Parathyroid adenoma (tissue), 2 donors: ENCODE measurements at regions not wholly inside any gene's neighbourhood (a gene's known extent, or its start where the extent isn't known, plus 50 kb on each side); places are given as distances from the start of the nearest gene placed in this dataset.

Experiments used
- H2AFZ ChIP-seq: fragments of 300-600 bp; sonication (generic); one replicate; pipeline ENCODE4 v1.7.0; 2017; ENCODE audit warnings: antibody characterized with exemption, mild to moderate bottlenecking
- H3K27ac ChIP-seq: fragments of 300-600 bp; sonication (generic); one replicate; pipeline ENCODE4 v1.7.0; 2017
- H3K27me3 ChIP-seq: fragments of 300-600 bp; sonication (generic); one replicate; pipeline ENCODE4 v1.7.0; 2017; ENCODE audit warnings: low read length; ENCODE audit not compliant: control insufficient read depth, insufficient read depth
- H3K36me3 ChIP-seq: fragments of 300-600 bp; sonication (generic); one replicate; pipeline ENCODE4 v1.7.0; 2017; ENCODE audit warnings: low read length; ENCODE audit not compliant: control insufficient read depth, insufficient read depth
- H3K4me1 ChIP-seq: fragments of 300-600 bp; sonication (generic); one replicate; pipeline ENCODE4 v1.7.0; 2017; ENCODE audit warnings: control low read depth
- H3K4me2 ChIP-seq: fragments of 300-600 bp; sonication (generic); one replicate; pipeline ENCODE4 v1.7.0; 2017; ENCODE audit warnings: low read length
- H3K4me3 ChIP-seq: fragments of 300-600 bp; sonication (generic); one replicate; pipeline ENCODE4 v1.7.0; 2017; ENCODE audit warnings: low read depth, low read length
- H3K79me2 ChIP-seq: fragments of 300-600 bp; sonication (generic); one replicate; pipeline ENCODE4 v1.7.0; 2017; ENCODE audit warnings: control low read depth
- H3K9ac ChIP-seq: fragments of 300-600 bp; sonication (generic); one replicate; pipeline ENCODE4 v1.7.0; 2017; ENCODE audit warnings: mild to moderate bottlenecking
- H3K9me3 ChIP-seq: fragments of 300-600 bp; sonication (generic); one replicate; pipeline ENCODE4 v1.7.0; 2017; ENCODE audit warnings: low read length; ENCODE audit not compliant: control insufficient read depth
- TF ChIP-seq, protein P1 (sequence below): fragments of 300-600 bp; sonication (generic); IDR thresholded peaks from one replicate; pipeline ENCODE4 v1.7.0; 2017; ENCODE audit warnings: antibody characterized with exemption, mild to moderate bottlenecking
- donor health status: primary hyperparathyroidism.

DNA sequence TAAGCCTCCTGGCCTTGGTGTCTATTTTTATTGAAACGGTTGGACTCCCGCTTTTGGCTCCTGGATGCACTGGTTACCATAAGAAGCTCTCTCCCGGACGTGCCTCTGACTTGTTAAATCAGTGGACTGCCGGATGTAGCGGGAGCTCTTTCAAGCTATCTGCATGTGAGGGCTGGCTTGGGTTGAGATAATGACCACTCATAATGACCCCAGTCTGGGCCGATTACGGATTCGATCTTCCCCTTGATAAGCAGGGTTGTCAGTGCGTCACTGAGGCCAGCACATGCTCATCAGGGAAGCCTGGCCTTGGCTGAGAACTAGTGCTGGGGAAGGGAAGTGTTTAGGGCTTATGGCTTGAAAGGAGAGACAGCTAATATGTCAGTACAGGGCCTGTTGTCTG, 528.1 kb downstream of the CDH26 start:
- no peaks in the 10 kb centered on the region for H3K9me3 ChIP-seq
- H3K36me3 ChIP-seq, result no peaks in the 10 kb centered on the region
- no peaks in the 10 kb centered on the region for H3K79me2 ChIP-seq
- H3K4me3 ChIP-seq, result no peak overlapping the region
- no peaks in the 10 kb centered on the region for H3K27me3 ChIP-seq
- H3K4me2 ChIP-seq, result no peak overlapping the region
- TF ChIP-seq, protein P1, sequence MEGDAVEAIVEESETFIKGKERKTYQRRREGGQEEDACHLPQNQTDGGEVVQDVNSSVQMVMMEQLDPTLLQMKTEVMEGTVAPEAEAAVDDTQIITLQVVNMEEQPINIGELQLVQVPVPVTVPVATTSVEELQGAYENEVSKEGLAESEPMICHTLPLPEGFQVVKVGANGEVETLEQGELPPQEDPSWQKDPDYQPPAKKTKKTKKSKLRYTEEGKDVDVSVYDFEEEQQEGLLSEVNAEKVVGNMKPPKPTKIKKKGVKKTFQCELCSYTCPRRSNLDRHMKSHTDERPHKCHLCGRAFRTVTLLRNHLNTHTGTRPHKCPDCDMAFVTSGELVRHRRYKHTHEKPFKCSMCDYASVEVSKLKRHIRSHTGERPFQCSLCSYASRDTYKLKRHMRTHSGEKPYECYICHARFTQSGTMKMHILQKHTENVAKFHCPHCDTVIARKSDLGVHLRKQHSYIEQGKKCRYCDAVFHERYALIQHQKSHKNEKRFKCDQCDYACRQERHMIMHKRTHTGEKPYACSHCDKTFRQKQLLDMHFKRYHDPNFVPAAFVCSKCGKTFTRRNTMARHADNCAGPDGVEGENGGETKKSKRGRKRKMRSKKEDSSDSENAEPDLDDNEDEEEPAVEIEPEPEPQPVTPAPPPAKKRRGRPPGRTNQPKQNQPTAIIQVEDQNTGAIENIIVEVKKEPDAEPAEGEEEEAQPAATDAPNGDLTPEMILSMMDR, result no peak
- no peak overlapping the region for H3K9ac ChIP-seq
- H3K27ac ChIP-seq, result no peak overlapping the region
- H2AFZ ChIP-seq, result no peak overlapping the region
- H3K4me1 ChIP-seq, result no peaks in the 10 kb centered on the region

DNA sequence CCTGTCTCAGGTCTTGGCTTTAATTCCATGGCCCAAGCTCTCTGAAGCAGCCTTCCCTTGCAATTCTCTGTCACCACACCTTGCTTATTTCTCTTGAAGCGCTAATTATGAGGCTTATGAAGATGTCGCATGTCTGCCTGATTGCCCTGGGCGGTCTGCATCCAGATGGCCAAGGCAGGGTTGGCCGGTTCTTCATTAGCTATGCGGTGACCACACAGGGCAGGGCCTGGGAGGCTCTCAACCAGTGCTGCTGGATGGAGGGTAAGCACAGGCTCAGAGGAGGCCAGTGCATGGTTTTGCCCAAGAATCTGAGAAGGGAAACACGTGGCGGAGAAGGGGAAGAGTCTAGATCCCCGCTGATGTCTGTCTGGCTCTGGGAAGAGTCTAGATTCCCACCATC, 528.7 kb downstream of the CDH26 start:
- no peak overlapping the region for H2AFZ ChIP-seq
- H3K27me3 ChIP-seq, result no peaks in the 10 kb centered on the region
- no peak overlapping the region for H3K4me3 ChIP-seq
- no peak overlapping the region for H3K9ac ChIP-seq
- H3K4me2 ChIP-seq, result no peak overlapping the region
- H3K27ac ChIP-seq, result no peak overlapping the region
- H3K9me3 ChIP-seq, result no peaks in the 10 kb centered on the region
- no peaks in the 10 kb centered on the region for H3K36me3 ChIP-seq
- H3K79me2 ChIP-seq, result no peaks in the 10 kb centered on the region
- no peaks in the 10 kb centered on the region for H3K4me1 ChIP-seq
- TF ChIP-seq, protein P1, result no peak

DNA sequence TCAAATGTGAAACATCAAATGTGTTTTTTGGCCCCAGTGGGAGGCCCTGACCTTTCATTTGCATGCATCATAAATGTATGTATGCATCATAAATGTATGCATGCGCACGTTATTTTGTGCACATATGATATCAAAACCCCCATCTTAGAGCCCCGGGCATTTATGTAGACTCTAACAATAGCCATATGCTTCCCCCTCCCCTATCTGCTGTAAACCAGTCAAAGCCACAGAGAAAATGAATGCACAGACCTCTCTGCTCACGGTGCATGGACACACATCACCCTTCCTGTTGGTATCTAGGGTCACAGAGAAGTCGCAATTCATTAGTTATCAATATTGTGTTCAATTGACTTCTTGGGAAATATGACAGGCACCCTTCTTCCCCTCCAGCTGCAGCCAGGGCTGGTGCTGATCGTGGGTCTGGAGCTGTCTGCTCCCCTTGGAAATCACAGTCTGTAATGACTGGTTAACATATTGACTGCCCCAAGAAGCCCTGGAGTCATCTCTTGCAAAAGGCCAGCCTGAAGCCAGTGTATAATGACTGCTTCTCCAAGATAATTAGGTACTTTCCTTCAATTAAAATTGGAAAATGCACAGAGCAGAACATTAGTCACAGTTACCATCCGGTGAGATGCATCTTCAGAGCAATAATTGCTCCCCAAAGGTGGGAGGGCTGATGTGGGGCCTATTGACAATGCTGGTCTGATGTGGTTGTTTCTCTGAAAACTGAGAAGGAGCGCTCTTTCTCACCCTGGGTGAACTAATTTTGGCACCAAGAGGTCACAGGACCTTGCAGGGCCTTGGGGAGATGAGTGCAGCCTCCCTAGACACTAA, 532.2 kb downstream of the CDH26 start:
- Histone ChIP-seq H3K36me3 (no peaks in the 10 kb centered on the region), H3K9me3 (no peaks in the 10 kb centered on the region), H2AFZ (no peak overlapping the region), H3K4me2 (no peak overlapping the region), H3K4me3 (no peak overlapping the region), H3K4me1 (no peaks in the 10 kb centered on the region), H3K27me3 (no peaks in the 10 kb centered on the region), H3K79me2 (no peaks in the 10 kb centered on the region), H3K9ac (no peak overlapping the region), H3K27ac (no peak overlapping the region)
- TF ChIP-seq, protein P1, result no peak

DNA sequence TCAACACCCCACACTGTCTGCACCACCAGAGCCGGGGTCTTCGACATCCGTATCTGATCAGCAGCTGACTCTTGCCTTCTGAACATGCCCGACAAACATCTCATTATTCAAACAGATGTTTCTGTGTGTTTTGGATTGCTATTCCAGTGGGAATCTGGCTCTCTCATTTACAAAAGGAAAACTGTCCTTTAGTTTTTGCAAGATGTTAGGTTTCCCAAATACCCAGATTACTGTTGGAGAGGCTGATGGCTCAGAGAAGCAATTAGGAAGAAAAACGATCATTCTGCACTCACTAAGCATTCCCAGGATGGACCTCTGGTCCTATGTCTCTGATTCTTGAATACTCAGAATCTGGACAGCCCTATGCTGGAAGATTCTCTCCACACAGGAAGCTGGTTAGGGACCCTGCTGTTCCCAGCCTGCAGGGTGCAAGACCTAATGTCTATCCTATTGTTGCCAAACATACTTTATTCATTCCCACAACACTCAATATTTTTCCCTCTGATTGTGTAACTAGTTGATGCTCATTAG, 532.9 kb downstream of the CDH26 start:
- Histone ChIP-seq H3K4me3 (no peak overlapping the region), H3K4me1 (no peaks in the 10 kb centered on the region), H3K27ac (no peak overlapping the region)

More for the DNA sequence above, 532.9 kb downstream of the CDH26 start:
- Histone ChIP-seq H3K36me3 (no peaks in the 10 kb centered on the region), H3K9ac (no peak overlapping the region), H3K27me3 (no peaks in the 10 kb centered on the region), H3K79me2 (no peaks in the 10 kb centered on the region), H3K9me3 (no peaks in the 10 kb centered on the region), H2AFZ (no peak overlapping the region), H3K4me2 (no peak overlapping the region)
- TF ChIP-seq, protein P1, result no peak
